ENCODE measurements at regions not wholly inside any gene's neighbourhood (a gene's known extent, or its start where the extent isn't known, plus 50 kb on each side); places are given as distances from the start of the nearest gene placed in this dataset.
"Not testable (repeated sequence)": the region's sequence is repeated elsewhere in the genome, so short reads cannot be mapped to it uniquely, and the experiment has no call there.

GRCh38 chr7:65509368-65510186 is 135.9 kb downstream of the ZNF92 start:
- H3K27ac ChIP-seq: peak overlapping the region in 2 of 21 experiments; percentile 37 to 75
- H3K4me3 ChIP-seq: peak overlapping the region; percentile 27 to 54 (median 36)

- Histone ChIP-seq H3K4me3 (peak overlapping the region in 3 of 7 experiments; percentile 29 to 54 (median 40)), H3K27ac (peak overlapping the region in 1 of 21 experiments; percentile 75)
Measured at GRCh38 chr7:65510187-65510538, 136.5 kb downstream of the ZNF92 start.

GRCh38 chr7:65519751-65520150 is 146.1 kb downstream of the ZNF92 start:
- not testable (repeated sequence) for H3K4me3 ChIP-seq, H3K27ac ChIP-seq

DNA sequence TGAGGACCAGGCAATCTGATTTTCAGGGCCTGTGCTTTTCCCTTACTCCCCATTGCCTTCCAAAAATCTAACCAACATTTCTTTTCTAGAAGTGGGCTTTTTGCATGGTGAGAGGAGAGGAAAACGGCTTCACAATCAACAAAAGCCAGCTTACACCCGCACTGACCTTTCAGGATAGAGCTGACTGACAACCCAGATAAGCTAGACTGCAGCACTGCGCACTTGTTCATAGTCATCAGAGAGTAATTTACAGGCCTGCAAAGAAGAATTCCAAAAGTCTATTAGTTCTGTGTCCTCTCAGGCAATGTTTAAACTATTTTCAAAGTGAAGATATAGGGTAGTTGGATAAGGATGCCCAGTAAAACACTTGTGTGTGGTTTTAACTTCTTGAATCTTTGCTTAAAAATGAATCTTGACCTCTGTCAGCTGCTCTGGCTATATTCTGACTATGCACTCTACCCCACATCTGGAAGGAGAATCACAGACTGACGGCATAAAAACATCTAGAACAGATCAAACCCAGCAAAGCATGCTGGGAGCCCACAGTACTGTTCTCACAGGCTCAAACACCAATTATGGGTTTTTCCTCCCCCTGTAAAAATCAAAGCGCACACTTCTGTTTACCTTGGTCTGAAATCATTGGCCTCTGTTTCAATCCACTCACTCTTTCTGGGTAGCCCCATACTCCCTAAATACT is 172.0 kb downstream of the ZNF92 start:
- H3K4me3 ChIP-seq, H3K27ac ChIP-seq: not testable (repeated sequence)

DNA sequence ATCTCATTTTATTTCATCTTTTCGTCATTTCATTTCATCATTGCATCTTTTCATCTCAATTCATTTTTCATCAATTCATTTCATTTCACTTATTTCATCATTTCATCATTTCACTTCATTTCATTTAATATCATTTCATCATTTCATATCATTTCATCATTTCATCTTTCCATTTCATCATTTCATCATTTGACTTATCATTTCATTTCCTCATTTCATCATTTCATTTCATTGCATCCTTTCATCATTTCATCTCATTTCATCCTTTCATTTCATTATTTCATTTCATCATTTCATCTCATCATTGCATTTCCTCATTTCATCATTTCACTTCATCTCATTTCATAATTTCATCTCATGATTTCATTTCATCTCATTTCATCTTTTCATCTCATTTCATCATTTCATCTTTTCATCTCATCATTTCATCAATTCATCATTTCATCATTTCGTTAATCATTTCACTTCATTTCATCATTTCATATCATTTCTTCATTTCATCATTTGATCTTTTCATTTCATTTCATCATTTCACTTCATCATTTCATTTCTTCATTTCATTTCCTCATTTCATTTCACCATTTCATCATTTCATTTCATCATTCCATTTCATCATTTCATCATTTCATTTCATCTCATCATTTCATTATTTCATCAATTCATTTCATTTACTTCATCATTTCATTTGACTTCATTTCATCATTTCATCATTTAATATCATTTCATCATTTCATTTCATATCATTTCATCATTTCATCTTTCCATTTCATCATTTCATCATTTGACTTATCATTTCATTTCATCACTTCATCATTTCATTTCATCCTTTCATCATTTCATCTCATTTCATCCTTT is 176.2 kb downstream of the ZNF92 start:
- H3K4me3 ChIP-seq, H3K27ac ChIP-seq: not testable (repeated sequence)

- H3K27ac ChIP-seq: not testable (repeated sequence)
Measured at GRCh38 chr7:65550444-65550809, 176.8 kb downstream of the ZNF92 start.

GRCh38 chr7:65551042-65551441 is 177.4 kb downstream of the ZNF92 start:
- H3K4me3 ChIP-seq, H3K27ac ChIP-seq: not testable (repeated sequence)

More at GRCh38 chr7:65550444-65550809, 176.8 kb downstream of the ZNF92 start:
- H3K4me3 ChIP-seq: not testable (repeated sequence)

GRCh38 chr7:65554553-65555476 is 181.2 kb downstream of the ZNF92 start:
- H3K4me3 ChIP-seq, H3K27ac ChIP-seq: not testable (repeated sequence)

DNA sequence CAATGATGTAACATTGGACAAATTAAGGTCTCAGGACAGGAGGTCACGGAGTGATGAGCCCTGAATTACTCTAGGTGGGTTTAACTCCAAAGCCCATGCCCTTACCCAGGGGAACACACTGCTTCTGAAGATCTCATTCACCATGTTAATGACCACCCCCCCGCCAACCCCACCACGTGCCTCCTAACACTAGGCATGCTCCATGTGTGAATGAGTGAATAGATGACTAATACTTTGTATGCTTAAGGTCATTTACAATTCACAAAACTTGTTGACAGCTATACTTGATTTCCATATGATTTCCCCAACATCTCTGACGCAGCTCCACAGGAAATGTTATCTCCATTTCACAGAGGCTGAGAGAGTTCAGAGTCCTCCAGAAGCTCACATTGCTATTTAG is 184.9 kb downstream of the ZNF92 start:
- H3K27ac ChIP-seq, H3K4me3 ChIP-seq: not testable (repeated sequence)

DNA sequence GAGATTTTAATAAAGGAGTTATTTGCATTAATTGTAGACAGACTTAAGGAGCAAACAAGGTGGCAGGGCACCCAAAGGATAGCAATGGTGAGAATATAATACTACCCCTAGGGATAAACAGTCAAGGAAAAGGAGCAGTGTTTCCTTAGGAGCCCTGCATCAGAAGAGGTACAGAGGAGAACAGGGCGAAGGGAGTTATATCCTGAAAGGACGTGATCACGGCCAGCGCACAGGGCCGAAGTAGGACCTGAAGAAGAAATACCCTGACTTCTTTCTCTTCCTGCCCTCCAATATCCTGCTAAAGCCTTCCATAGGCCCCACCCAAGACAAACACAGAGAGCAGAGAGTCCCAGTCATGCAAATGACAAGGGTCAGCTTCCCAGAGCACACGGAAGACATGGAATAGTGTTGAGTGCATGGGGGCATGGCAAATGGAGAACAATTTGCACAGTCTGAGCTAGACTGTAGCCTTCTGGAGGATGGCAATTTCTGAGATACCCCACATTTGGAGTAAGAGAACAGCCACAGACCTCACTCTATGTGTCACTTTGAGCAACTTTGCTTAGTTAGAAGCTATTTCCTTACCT is 188.2 kb downstream of the ZNF92 start:
- not testable (repeated sequence) for H3K27ac ChIP-seq, H3K4me3 ChIP-seq

DNA sequence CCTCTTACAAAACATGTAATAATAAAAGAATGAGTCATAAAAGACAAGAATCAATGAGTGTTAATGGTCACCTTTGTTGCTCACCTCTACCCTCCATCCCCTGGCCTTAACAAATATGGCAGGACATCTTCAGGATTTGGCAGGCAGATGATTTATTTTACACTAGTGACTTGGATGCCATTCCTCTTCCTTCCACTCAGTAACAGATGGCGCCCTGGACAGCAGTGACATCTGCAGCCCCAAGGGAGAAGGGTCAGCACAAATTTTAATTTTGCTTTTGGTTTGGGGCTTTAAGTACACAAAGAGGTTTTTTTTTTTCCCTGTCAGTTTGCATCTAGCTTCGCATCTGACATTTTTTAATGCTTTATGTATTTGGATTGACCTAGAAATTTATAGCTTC is 188.9 kb downstream of the ZNF92 start:
- H3K27ac ChIP-seq, H3K4me3 ChIP-seq: not testable (repeated sequence)

GRCh38 chr7:65563333-65563732 is 189.7 kb downstream of the ZNF92 start:
- not testable (repeated sequence) for H3K4me3 ChIP-seq, H3K27ac ChIP-seq

GRCh38 chr7:65568226-65568625 is 194.6 kb downstream of the ZNF92 start:
- not testable (repeated sequence) for H3K4me3 ChIP-seq, H3K27ac ChIP-seq

- H3K27ac ChIP-seq, H3K4me3 ChIP-seq: not testable (repeated sequence)
Measured at GRCh38 chr7:65570990-65571389, 197.3 kb downstream of the ZNF92 start.

DNA sequence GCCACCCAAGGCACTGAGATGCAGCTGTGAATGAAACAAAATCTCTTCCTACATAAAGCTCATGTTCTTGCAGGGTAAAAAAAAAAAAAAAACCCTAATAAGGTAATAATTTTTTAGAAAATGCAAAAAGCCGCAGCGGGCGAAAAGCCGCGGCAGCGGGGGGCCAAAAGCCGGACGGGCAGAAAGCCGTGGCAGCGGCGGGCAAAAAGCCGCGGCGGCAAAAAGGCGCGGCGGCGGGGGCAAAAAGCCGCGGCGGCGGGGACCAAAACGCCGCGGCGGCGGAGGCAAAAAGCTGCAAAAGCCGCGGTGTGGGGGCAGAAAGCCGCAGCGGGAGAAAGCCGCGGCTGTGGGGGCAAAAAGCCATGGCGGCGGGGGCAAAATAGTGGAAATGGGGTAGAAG is 198.9 kb downstream of the ZNF92 start:
- H3K4me3 ChIP-seq, H3K27ac ChIP-seq: not testable (repeated sequence)

- H3K27ac ChIP-seq, H3K4me3 ChIP-seq: not testable (repeated sequence)
Measured at GRCh38 chr7:65576370-65576769, 202.7 kb downstream of the ZNF92 start.

DNA sequence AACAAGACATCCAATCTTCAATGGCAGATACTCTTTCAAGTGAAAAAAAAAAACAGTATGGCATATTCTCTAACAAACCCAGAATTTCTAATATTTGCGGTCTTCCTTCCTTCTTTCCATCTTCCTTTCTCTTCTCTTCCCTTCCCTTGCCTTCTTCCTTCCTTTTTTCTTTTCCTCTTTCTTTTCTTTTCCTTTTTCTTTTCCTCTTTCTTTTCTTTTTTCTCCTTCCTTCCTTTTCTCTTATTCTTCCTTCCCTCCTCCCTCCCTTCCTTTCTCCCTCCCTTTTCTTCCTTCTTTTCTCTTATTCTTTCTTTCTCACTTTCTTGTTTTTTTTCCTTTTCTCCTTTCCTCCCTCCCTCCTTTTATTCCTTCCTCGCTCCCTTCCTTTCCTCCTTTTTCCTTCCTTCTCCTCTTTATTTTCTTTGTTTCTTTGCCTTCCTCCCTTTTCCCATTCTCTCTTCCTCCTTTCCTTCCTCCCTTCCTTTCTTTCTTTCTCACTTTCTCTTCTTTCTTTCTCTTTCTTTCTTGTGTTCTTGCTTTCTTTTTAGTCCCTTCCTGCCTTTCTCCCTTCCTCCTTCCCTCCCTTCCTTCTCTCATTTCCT is 209.0 kb downstream of the ZNF92 start:
- H3K4me3 ChIP-seq, H3K27ac ChIP-seq: not testable (repeated sequence)

- H3K27ac ChIP-seq, H3K4me3 ChIP-seq: not testable (repeated sequence)
Measured at GRCh38 chr7:65602495-65602894, 228.8 kb downstream of the ZNF92 start.

DNA sequence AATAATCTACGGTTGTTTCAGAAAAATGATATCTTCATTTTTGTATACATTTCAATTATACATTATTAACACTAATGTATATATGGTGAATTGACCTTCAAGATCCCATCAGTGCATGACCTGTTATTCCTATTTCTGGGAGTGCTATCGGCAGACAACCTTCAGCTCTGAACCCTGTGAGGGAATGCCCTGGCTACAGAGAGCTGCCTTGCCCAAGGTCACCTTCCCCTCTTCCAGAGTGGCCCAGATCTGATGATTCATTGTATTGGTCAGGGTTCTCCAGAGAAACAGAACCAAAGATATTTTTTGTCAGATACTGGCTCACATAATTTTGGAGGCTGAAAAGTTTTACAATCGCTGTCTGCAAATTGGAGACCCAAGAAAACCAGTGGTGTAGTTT is 235.5 kb downstream of the ZNF92 start:
- Histone ChIP-seq H3K4me3 (no peak overlapping the region), H3K27ac (no peak overlapping the region)

Data from skin epidermis (tissue), 12 donors.